Activated naive CD8-positive, alpha-beta T cell (primary cell): ENCODE measurements at regions not wholly inside any gene's neighbourhood (a gene's known extent, or its start where the extent isn't known, plus 50 kb on each side); places are given as distances from the start of the nearest gene placed in this dataset.

Experiments used
- H3K27ac Mint-ChIP-seq: one replicate; pipeline ENCODE4 v1.8.0; 2021; ENCODE audit warnings: mixed read lengths
- H3K27me3 Mint-ChIP-seq: one replicate; pipeline ENCODE4 v1.8.0; 2021; ENCODE audit warnings: mixed read lengths
- H3K36me3 Mint-ChIP-seq: one replicate; pipeline ENCODE4 v1.8.0; 2021; ENCODE audit warnings: mixed read lengths
- H3K4me1 Mint-ChIP-seq: one replicate; pipeline ENCODE4 v1.8.0; 2021; ENCODE audit warnings: low read depth, mixed read lengths
- H3K4me3 Mint-ChIP-seq: one replicate; pipeline ENCODE4 v1.8.0; 2021; ENCODE audit warnings: mild to moderate bottlenecking, mixed read lengths
- H3K9me3 Mint-ChIP-seq: one replicate; pipeline ENCODE4 v1.8.0; 2021; ENCODE audit warnings: low read depth, mixed read lengths

GRCh38 chr11:32184723-32185376 is 94.0 kb downstream of the RCN1 start:
- Mint-ChIP-seq H3K27me3 (peaks cover 3% of the 10 kb centered on the region), H3K36me3 (no peaks in the 10 kb centered on the region), H3K4me3 (no peak overlapping the region), H3K27ac (no peak overlapping the region), H3K4me1 (no peaks in the 10 kb centered on the region), H3K9me3 (no peaks in the 10 kb centered on the region)

GRCh38 chr11:32186118-32186517 is 95.2 kb downstream of the RCN1 start:
- Mint-ChIP-seq H3K27ac (no peak overlapping the region), H3K9me3 (no peaks in the 10 kb centered on the region), H3K36me3 (no peaks in the 10 kb centered on the region), H3K27me3 (peaks cover 3% of the 10 kb centered on the region), H3K4me1 (no peaks in the 10 kb centered on the region), H3K4me3 (no peak overlapping the region)

GRCh38 chr11:32187111-32187510 is 96.2 kb downstream of the RCN1 start:
- Mint-ChIP-seq H3K27ac (no peak overlapping the region), H3K4me1 (no peaks in the 10 kb centered on the region)

GRCh38 chr11:32188785-32189184 is 97.9 kb downstream of the RCN1 start:
- no peak overlapping the region for H3K4me3 Mint-ChIP-seq
- H3K27ac Mint-ChIP-seq: no peak overlapping the region
- peaks cover 3% of the 10 kb centered on the region for H3K27me3 Mint-ChIP-seq
- H3K9me3 Mint-ChIP-seq: no peaks in the 10 kb centered on the region
- H3K4me1 Mint-ChIP-seq: no peaks in the 10 kb centered on the region
- no peaks in the 10 kb centered on the region for H3K36me3 Mint-ChIP-seq

More at GRCh38 chr11:32187111-32187510, 96.2 kb downstream of the RCN1 start:
- Mint-ChIP-seq H3K27me3 (peaks cover 3% of the 10 kb centered on the region), H3K4me3 (no peak overlapping the region), H3K9me3 (no peaks in the 10 kb centered on the region), H3K36me3 (no peaks in the 10 kb centered on the region)

GRCh38 chr11:32196137-32196536 is 105.3 kb downstream of the RCN1 start:
- Mint-ChIP-seq H3K27ac (no peak overlapping the region), H3K4me3 (no peak overlapping the region), H3K36me3 (no peaks in the 10 kb centered on the region), H3K9me3 (no peaks in the 10 kb centered on the region), H3K27me3 (peaks cover 5% of the 10 kb centered on the region), H3K4me1 (no peaks in the 10 kb centered on the region)

- Mint-ChIP-seq H3K27me3 (peaks cover 5% of the 10 kb centered on the region), H3K4me1 (no peaks in the 10 kb centered on the region), H3K36me3 (no peaks in the 10 kb centered on the region), H3K9me3 (no peaks in the 10 kb centered on the region), H3K4me3 (no peak overlapping the region), H3K27ac (no peak overlapping the region)
Measured at GRCh38 chr11:32198053-32198452, 107.2 kb downstream of the RCN1 start.

- Mint-ChIP-seq H3K27me3 (peaks cover 1% of the 10 kb centered on the region), H3K4me3 (no peak overlapping the region), H3K36me3 (no peaks in the 10 kb centered on the region), H3K9me3 (no peaks in the 10 kb centered on the region), H3K4me1 (no peaks in the 10 kb centered on the region), H3K27ac (no peak overlapping the region)
Measured at GRCh38 chr11:32200136-32200847, 109.4 kb downstream of the RCN1 start.

- peaks cover 5% of the 10 kb centered on the region for H3K27me3 Mint-ChIP-seq
- H3K4me1 Mint-ChIP-seq: no peaks in the 10 kb centered on the region
Measured at GRCh38 chr11:32204751-32205150, 113.9 kb downstream of the RCN1 start.

GRCh38 chr11:32210556-32210955 is 119.7 kb downstream of the RCN1 start:
- Mint-ChIP-seq H3K4me3 (no peak overlapping the region), H3K9me3 (no peaks in the 10 kb centered on the region), H3K27me3 (peaks cover 11% of the 10 kb centered on the region), H3K36me3 (no peaks in the 10 kb centered on the region), H3K27ac (no peak overlapping the region), H3K4me1 (no peaks in the 10 kb centered on the region)

More at GRCh38 chr11:32204751-32205150, 113.9 kb downstream of the RCN1 start:
- no peaks in the 10 kb centered on the region for H3K9me3 Mint-ChIP-seq
- H3K4me3 Mint-ChIP-seq: no peak overlapping the region
- no peaks in the 10 kb centered on the region for H3K36me3 Mint-ChIP-seq
- H3K27ac Mint-ChIP-seq: no peak overlapping the region

- Mint-ChIP-seq H3K36me3 (no peaks in the 10 kb centered on the region), H3K4me1 (no peaks in the 10 kb centered on the region), H3K4me3 (no peak overlapping the region), H3K27ac (no peak overlapping the region), H3K27me3 (peaks cover 11% of the 10 kb centered on the region), H3K9me3 (no peaks in the 10 kb centered on the region)
Measured at GRCh38 chr11:32213223-32213622, 122.3 kb downstream of the RCN1 start.

GRCh38 chr11:32215157-32215556 is 124.3 kb downstream of the RCN1 start:
- H3K9me3 Mint-ChIP-seq: no peaks in the 10 kb centered on the region
- H3K4me3 Mint-ChIP-seq: no peak overlapping the region
- peaks cover 5% of the 10 kb centered on the region for H3K27me3 Mint-ChIP-seq
- H3K27ac Mint-ChIP-seq: no peak overlapping the region
- H3K36me3 Mint-ChIP-seq: no peaks in the 10 kb centered on the region
- H3K4me1 Mint-ChIP-seq: no peaks in the 10 kb centered on the region

- Mint-ChIP-seq H3K27me3 (peaks cover 2% of the 10 kb centered on the region), H3K4me3 (no peak overlapping the region), H3K9me3 (no peaks in the 10 kb centered on the region), H3K4me1 (no peaks in the 10 kb centered on the region), H3K36me3 (no peaks in the 10 kb centered on the region), H3K27ac (no peak overlapping the region)
Measured at GRCh38 chr11:32216749-32217148, 125.9 kb downstream of the RCN1 start.

GRCh38 chr11:32219320-32219719 is 128.4 kb downstream of the RCN1 start:
- Mint-ChIP-seq H3K36me3 (no peaks in the 10 kb centered on the region), H3K27ac (no peak overlapping the region), H3K4me1 (no peaks in the 10 kb centered on the region), H3K4me3 (no peak overlapping the region), H3K9me3 (no peaks in the 10 kb centered on the region), H3K27me3 (no peaks in the 10 kb centered on the region)

- Mint-ChIP-seq H3K27ac (no peak overlapping the region), H3K9me3 (no peaks in the 10 kb centered on the region), H3K36me3 (no peaks in the 10 kb centered on the region), H3K4me3 (no peak overlapping the region), H3K27me3 (no peaks in the 10 kb centered on the region), H3K4me1 (no peaks in the 10 kb centered on the region)
Measured at GRCh38 chr11:32221476-32222032, 130.7 kb downstream of the RCN1 start.

GRCh38 chr11:32224580-32224979 is 133.7 kb downstream of the RCN1 start:
- Mint-ChIP-seq H3K36me3 (no peaks in the 10 kb centered on the region), H3K4me3 (no peak overlapping the region), H3K9me3 (no peaks in the 10 kb centered on the region), H3K27me3 (no peaks in the 10 kb centered on the region), H3K4me1 (no peaks in the 10 kb centered on the region), H3K27ac (no peak overlapping the region)
